NCI-H1092 (cell line): ENCODE measurements at regions not wholly inside any gene's neighbourhood (a gene's known extent, or its start where the extent isn't known, plus 50 kb on each side); places are given as distances from the start of the nearest gene placed in this dataset.
"Not testable (repeated sequence)": the region's sequence is repeated elsewhere in the genome, so short reads cannot be mapped to it uniquely, and the experiment has no call there.

ENCODE experiments used
- DNase-seq: peaks from one replicate; lab custom pipeline; 2025; lab: John Stamatoyannopoulos, UW

DNA sequence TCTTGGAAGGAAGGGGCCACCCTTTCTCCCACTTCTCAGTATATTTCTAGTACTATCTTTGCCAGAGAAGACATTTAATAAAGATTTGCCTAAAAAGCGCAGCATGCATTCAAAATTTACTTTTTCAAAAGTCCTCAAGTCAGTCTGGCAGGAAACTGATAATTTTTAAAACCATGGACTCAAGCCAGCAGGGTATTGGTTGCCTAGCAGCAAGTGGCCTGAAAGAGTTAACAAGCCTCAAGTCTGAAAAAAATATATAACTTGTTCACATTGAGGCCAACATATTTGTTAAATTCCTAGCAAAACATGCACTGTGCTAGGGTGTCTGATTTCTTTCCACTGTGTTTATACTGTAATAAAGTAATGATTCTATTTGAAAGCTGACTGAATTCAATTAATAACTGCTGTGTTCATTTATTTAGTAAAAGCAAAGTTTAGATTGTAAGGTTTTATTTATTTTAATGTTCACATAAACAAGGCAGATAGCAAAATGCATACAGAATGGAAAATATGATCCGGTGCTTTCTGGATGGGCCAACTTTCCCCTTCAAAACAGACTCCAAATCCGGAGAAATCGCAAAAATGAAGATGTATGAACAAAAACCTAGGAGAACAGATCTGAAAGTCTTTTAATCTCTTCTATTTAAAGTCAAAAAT lies 218.5 kb upstream of the FGF13 start:
- DNase-seq: no peak

DNA sequence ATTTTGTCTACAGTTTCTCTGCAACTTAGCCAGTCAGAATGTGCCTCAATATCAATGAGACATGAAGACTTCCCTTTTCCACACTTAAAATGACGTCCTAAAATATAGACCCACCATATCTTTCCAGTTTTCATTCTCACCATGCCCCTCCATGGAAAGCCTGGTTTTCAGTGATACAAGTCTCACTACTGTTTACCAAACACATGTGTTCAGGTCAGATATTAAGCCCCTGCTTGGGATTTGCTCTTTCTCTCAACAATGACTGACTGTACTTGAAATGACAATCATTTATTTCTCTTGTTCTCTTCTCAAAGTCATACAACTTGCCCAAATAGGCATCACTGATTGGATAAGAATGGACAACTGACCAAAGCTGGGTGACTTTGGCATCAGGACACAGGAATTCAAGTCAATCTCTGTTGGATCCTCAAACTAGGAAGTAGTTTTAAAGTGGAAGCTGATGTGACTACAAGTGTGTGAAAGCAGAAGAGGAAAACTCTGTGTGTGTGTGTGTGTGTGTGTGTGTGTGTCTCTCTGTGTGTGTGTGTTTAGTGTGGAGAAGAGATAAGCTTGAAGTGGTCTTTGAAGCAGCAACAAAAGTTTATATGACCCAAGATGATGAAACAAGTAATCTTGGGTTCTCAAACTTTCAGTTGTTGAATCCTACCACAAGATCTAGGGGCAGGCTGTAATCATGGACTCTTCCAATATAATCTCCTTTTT lies 217.4 kb upstream of the FGF13 start:
- DNase-seq: no peak

DNA sequence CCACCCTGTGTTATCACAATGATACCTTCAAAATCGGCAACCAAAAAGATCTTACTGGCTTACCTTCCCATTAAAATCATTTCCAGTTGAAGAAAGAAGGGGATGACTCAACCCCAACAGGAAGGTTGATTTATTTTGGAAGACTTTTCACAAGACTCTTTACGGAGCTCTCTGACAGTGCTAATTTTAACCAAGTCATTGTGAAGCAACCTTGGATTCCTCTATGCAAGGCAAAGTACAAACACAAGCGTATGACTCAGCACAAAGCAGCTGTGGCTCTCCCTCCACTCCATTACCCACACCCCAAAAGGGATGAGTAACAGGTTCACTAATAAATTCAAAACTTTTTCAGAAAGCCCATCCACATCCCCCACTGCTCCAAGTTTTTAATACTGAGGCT lies 213.8 kb upstream of the FGF13 start:
- no peak for DNase-seq

DNA sequence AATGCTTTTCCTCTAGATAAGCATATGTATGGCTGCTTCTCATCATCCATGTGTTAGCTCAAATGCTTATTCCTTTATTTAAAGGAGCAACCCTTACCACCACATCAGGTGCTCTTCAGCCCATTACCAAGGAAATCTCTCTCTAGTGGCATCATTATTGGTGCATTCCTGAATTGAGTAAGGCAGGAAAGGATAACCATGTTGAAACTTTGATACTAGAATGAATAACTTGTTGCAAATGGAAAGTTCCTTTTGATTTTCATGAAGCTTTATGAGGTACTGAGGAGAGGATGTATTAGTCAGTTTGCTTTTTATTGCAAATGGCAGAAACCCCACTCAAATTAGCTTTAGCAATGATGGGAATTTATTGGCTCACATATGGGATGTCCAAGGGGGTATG lies 212.3 kb upstream of the FGF13 start:
- DNase-seq: no peak

DNA sequence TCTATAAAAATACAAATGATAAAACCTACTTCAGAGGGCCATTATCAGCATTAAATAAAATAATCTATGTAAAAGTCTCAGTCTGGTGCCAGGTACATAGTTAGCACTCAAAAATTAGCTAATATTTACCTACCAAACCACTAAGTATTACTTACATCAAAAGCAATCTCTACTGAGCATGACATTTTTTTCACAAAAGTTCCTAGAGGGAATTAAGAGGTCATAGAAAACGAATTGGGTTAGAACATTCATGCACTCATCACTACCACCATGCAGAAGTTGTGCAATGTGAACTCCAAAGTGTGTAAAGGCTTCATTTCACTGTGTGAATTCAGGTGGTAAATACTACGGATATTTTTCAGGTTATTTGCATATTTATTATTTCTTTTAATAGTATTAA lies 209.5 kb upstream of the FGF13 start:
- no peak for DNase-seq

DNA sequence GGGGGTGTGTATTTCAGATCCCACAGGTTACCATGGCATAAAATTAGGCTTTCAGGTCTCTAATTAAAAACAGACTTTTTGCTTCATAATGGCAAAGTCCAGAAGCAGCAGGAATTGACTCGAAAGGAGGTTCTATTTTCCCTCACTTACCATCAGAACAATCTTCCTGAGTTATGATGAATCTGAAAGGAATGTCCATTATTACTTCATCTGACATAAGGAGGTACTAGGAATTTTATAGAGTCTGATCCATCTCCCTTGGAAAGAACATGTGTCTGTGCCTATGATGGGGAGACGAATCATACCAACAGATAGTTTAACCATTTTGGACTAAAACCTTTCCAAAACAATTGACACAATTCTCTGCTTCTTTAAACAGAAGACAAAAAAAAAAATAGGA lies 206.3 kb upstream of the FGF13 start:
- no peak for DNase-seq

DNA sequence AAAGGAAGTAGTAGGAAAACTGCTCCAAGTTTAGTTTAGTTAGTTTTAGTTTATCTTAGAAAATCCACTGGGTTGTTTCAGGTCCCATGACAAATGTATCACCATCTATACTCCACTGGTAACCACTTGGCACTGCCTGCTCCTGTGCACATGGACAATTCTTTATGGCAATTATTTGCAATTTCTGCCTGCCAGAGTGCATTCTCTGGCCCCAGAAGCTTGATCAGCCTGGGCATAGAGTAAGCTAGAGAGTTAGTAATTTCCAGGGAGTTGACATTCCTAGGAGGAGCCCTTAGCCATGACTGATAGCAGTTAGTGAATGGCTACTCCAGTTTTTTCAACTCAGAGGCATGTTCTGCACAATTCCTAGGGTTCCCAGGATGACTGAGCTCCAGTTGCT lies 203.2 kb upstream of the FGF13 start:
- DNase-seq: no peak

DNA sequence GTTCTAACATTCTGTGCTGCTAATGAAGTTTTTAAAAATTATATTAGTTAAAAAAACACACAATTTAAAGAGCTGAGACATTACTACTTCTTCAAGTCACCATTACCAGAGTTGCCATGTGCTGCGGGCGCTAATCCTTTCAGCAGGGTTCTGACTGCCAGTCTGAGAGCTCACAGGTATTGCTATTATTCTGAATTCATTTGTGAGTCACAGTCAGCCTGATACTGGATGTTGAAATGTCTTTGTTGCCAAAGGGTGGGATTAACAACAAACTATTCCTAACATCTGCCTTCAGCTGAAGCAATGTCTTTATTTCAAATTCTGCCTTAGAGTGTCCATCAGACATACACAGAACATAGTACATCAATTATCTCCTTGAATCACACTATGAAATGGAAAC lies 197.1 kb upstream of the FGF13 start:
- no peak for DNase-seq

DNA sequence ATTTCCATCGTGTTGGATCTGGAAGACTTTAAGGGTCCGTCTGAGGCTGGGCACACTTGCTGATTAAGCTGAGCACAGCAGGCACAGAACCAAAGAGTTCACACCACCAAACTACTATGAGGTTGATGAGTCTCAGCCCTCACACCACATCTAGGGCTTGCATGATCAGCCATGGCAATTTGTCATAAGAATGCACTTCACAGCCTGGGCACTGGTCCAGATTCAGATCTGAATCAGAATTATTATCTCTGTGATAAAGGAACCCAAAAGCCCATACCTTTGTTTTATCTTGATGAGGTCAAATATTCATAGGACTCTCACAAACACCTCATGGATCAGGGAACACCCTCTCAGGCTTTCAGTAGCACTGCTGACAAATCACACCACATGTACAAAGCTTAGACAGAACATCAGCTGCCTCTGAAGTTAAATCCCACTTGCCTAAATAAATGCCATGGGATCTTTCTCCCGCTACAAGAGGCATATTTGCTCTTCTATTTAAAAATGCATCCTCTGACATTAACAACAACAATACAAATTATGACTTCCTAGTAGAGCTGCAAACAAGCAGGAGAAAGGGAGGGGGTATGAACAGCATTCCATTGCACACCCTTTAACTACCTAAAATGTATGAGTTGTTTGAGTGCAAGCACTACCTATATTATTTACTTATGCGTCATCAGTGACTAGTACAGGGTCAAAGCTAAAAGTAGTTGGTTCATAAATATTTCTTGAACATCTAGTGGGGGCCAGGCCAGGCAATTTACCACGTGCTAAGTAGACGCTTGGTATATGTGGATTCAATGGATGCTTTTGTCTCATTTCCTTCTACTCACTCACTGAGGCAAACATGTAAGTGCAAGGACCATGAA lies 186.3 kb upstream of the FGF13 start:
- no peak for DNase-seq

DNA sequence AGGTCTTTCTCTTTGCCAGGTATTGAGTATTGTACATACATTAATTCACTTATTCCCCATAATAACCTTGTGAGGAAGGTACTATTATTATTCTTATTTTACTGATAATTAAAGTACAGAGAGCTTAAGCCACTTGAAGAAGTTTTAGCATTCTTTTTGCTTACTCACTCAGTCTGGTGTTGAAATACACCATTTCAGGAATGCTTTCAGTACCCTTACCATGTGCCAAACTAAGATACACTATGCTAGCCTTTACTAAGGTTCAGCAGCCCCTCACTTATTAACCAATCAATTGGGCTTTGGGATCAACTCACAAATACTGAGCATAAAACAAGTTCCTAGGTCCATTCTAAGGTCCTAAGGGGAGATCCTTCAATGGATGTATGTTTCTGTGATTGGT lies 179.0 kb upstream of the FGF13 start:
- DNase-seq: no peak

DNA sequence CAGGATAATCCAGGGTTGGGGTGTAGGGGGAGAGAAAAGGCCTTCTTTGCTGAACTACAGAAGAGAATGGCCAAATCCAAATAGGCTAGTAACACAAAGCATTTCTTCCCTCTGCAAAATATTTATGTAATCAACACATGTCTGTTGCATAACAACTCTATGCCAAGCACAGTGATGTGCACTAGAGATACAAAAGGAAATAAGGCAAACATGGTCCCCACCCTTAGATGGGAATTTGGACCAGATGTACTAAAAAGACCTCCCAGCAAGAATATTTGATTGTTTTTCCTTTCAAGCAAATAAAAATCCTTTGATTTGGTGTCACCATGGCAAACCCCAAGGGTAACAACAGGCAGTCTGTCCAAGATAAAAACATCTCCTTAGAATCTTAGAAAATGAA lies 177.6 kb upstream of the FGF13 start:
- DNase-seq: no peak

DNA sequence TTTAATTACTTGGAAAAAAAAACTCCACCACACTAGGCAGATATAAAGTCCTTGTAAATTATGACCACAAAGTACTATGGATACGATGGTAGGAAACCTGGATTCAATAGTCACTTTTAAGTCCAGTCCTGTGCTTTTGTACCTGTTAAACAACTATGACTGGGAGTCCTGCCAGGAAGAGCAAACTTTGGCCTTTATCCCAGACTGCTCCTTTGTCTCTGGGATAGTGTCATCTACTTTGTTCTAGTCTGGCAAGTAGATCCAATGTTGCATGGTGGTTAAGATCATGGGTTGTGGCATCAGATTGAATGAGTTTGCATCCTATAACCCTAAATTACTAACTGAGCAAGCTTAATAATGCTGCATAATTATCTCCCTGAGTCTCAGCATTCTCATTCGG lies 175.3 kb upstream of the FGF13 start:
- peak; percentile 22 for DNase-seq

DNA sequence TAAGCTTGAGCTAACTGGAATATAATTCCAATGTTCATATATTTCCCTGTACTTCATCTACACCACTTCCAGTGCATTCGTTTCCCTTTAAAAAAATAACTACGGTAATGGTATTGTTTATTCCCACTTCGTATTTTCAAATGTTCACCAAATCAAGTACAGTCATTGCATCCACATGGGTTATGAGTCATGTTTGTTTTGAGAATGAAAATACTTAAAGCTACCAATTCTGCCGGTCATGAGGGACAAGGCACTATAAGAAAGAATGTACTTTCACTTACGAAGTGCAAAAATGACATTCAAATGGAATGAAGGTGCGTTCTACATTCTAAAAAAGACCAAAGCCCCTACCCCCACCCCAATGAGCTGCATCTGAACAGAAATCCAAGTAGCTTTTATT lies 174.4 kb upstream of the FGF13 start:
- no peak for DNase-seq

DNA sequence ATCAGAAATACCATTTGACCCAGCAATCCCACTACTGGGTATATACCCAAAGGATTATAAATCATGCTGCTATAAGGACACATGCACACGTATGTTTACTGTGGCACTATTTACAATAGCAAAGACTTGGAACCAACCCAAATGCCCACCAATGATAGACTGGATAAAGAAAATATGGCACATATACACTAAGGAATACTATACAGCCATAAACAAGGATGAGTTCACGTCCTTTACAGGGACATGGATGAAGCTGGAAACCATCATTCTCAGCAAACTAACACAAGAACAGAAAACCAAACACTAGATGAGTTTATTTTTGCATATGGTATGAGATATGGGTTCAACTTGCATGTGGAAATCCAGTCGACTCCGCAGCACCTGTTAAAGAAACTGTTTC lies 168.8 kb upstream of the FGF13 start:
- not testable (repeated sequence) for DNase-seq

DNA sequence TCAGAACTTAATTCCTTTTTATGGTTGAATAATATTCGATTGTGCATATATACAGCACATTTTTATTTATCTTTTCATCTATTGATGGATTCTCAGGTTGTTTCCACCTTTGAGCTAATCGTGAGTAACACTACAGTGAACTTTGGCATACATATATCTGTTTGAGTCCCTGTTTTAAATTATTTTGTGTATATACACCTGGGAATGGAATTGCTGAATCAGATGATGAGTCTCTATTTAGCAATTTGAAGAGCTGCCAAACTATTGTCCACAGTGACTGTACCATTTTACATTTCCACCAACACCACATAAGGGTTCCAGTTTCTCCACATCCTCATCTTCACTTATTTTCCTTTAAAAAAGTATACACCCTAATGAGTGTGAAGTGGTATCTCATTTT lies 166.2 kb upstream of the FGF13 start:
- no peak for DNase-seq

DNA sequence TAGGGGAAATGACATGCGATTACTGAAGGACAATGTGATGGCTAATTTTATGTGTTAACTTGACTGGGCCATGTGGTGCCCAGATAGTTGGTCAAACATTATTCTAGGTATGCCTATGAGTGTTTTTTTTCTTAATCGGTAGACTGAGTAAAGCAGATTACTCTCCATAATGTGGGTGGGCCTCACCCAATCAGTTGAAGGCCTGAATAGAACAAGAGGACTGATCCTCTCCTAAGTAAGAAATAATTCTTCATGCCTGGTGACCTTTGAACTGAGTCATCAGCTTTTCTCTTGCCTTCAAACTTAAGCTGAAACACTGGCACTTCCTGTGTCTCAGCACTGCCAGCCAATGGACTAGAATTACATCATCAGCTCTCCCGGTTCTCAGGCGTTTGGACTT lies 164.0 kb upstream of the FGF13 start:
- DNase-seq: no peak

DNA sequence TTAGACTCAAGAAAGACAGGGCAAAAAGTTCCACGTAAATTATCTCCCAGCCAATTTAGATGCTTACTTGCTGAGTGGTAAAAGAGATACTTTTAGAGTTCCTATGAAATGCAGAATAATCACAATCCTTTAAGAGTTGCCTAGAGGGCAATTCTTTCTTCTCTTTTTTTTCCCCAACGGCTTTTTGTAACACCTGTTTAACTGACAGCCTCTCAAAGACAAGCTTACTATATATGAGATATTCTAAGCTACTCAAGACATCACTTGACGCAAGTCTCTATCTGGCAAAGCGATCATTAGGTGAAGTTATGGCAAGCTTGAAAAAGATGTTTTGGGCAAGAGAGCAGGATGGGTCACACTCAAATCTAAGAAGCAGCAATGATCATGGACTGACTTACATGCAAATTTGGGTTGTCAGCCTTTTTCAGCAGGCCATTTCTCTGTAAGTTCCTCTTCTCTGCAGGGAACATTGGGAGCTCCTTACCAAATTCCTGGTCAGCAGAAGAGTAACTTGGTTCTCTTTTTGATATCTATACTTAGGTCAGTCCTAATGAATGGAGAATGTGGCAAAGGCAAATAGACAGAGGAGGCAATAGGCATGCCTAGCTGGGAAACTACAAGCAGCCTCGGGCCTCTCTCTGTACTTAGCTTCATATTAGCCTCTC lies 162.9 kb upstream of the FGF13 start:
- DNase-seq: no peak

DNA sequence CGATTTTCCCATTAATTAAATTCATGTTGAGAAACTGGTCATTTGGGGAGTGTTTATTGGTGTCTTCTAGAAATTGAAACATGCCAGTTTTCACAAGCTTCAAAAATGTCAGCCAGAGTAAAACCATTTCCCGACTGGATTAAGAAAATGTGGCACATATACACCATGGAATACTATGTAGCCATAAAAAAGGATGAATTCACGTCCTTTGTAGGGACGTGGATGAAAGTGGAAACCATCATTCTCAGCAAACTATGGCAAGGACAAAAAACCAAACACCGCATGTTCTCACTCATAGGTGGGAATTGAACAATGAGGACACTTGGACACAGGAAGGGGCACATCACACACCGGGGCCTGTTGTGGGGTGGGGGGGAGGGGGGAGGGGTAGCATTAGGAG lies 162.1 kb upstream of the FGF13 start:
- DNase-seq: not testable (repeated sequence)

DNA sequence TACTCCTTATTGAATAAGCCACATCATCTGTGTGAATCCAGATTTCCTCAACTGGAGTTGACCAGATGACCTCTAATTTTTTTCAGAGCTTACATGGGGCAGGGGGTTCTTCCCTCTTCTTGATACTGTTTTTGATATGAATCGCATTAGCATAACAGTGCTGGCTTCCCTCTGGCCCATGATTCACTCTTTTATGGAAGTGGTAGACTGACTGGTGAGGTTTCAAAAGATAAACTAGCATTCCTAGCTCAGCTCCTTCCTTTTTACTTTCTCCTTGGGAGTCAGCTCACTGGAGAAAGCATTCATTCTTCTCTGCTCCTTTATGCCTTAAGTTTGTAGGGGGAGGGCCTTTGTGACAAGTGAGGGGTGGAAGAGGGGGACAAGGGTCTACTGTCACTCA lies 161.0 kb upstream of the FGF13 start:
- no peak for DNase-seq

DNA sequence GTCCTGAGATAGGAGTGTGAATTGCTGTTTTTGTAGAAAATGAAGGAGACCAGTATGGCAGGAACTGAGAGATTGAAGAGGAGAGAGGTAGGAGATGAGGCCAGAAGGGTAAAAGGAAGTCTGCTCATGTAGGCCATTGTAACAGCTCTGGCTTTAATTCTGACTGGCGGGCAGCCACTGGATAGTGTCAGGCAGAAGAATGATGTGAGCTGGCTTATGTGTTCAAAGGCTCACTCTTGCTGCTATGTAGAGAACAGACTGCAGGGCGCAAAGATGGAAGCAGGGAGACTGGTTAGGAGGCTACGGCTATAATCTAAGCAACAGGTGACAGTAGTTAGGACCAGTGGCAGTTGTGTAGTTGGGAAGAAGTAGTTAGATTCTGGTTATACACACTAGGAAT lies 160.2 kb upstream of the FGF13 start:
- no peak for DNase-seq

DNA sequence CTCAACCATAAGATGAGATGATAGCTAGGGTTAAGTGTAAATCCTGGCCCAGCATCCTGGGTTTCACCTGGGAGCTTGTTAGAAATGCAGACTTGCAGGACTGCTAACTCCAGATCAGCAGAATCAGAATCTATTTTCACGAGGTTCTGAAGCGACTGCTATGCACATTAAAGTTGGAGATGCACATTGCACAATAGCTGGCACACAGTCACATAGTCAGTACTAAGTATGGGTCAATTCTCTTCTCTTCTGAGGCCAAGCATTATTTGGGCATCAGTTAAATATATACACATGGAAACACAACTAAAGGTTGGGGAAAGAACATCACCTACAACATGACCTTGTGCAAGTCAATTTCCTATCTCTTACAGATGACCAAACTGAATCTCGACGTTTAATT lies 155.1 kb upstream of the FGF13 start:
- DNase-seq: no peak

DNA sequence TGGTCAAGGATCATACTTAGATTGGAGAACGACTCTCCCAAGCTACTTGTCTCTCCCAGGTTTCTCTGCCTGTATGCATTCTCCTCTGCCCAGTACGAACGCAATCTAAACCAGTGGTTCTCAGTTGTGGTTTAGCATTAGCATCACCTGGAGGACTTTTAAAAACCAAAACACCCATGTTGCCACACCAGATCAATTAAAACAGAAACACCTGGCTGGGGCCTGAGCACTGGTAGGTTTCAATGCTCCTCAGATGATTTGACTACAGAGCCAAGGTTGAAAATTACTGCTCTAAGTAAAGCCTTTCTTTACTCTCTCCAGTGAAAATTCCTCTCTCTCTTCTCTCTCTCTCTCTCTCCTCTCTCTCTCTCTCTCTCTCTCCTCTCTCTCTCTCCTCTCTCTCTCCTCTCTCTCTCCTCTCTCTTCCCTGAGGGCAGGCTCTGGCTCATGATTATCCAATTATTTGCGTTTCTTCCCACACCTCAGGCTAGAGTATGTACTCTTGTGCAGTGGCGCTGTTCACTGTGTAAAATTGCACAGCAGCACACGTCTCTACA lies 153.7 kb upstream of the FGF13 start:
- DNase-seq: no peak
